Daoy (cell line): ENCODE measurements at regions not wholly inside any gene's neighbourhood (a gene's known extent, or its start where the extent isn't known, plus 50 kb on each side); places are given as distances from the start of the nearest gene placed in this dataset.
"Not testable (repeated sequence)": the region's sequence is repeated elsewhere in the genome, so short reads cannot be mapped to it uniquely, and the experiment has no call there.

ENCODE experiments used
- DNase-seq: peaks from one replicate; pipeline ENCODE4 v3.0.0-alpha.2; 2015; ENCODE audit warnings: low read depth

GRCh38 chr20:24836661-24837299 is 112.3 kb upstream of the CST7 start:
- DNase-seq: no peak

GRCh38 chr20:24837781-24838450 is 111.2 kb upstream of the CST7 start:
- no peak for DNase-seq

GRCh38 chr20:24838546-24839535 is 110.2 kb upstream of the CST7 start:
- DNase-seq: no peak

GRCh38 chr20:24840121-24840713 is 108.9 kb upstream of the CST7 start:
- no peak for DNase-seq

- DNase-seq: no peak
These were observed 106.7 kb upstream of the CST7 start for GRCh38 chr20:24842274-24842917.

- DNase-seq: no peak
These were observed 106.0 kb upstream of the CST7 start for GRCh38 chr20:24842918-24843715.

- DNase-seq: no peak
These were observed 98.9 kb upstream of the CST7 start for GRCh38 chr20:24850176-24850575.

GRCh38 chr20:24851346-24852019 is 97.6 kb upstream of the CST7 start:
- DNase-seq: no peak

- no peak for DNase-seq
These were observed 95.2 kb upstream of the CST7 start for GRCh38 chr20:24853916-24854315.

GRCh38 chr20:24855848-24856247 is 93.2 kb upstream of the CST7 start:
- no peak for DNase-seq

- not testable (repeated sequence) for DNase-seq
These were observed 90.6 kb upstream of the CST7 start for GRCh38 chr20:24858500-24858899.

GRCh38 chr20:24859539-24859938 is 89.5 kb upstream of the CST7 start:
- DNase-seq: no peak

- DNase-seq: no peak
These were observed 86.9 kb upstream of the CST7 start for GRCh38 chr20:24862186-24862585.

GRCh38 chr20:24862606-24863005 is 86.5 kb upstream of the CST7 start:
- no peak for DNase-seq

- DNase-seq: no peak
These were observed 85.7 kb upstream of the CST7 start for GRCh38 chr20:24863356-24863755.

GRCh38 chr20:24866008-24866407 is 83.1 kb upstream of the CST7 start:
- no peak for DNase-seq

- no peak for DNase-seq
These were observed 82.3 kb upstream of the CST7 start for GRCh38 chr20:24866742-24867141.

GRCh38 chr20:24867556-24867955 is 81.5 kb upstream of the CST7 start:
- DNase-seq: no peak

- no peak for DNase-seq
These were observed 80.6 kb upstream of the CST7 start for GRCh38 chr20:24868396-24868927.

- no peak for DNase-seq
These were observed 80.1 kb upstream of the CST7 start for GRCh38 chr20:24868959-24869358.
